ENCODE measurements at regions not wholly inside any gene's neighbourhood (a gene's known extent, or its start where the extent isn't known, plus 50 kb on each side); places are given as distances from the start of the nearest gene placed in this dataset.

- ChIA-PET CTCF (no interaction called here), POLR2A (no interaction called here)
- no peak overlapping the region for H3K4me3 ChIP-seq (ENCODE audit: low read depth, low read length)
- TF ChIP-seq, protein P1, sequence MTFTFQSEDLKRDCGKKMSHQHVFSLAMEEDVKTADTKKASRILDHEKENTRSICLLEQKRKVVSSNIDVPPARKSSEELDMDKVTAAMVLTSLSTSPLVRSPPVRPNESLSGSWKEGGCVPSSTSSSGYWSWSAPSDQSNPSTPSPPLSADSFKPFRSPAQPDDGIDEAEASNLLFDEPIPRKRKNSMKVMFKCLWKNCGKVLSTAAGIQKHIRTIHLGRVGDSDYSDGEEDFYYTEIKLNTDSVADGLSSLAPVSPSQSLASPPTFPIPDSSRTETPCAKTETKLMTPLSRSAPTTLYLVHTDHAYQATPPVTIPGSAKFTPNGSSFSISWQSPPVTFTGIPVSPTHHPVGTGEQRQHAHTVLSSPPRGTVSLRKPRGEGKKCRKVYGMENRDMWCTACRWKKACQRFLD (tag by site-specific recombination; IDR thresholded peaks at IDR 0.05) = no peak
- no peak for TF ChIP-seq ZNF2 (tag by site-specific recombination; IDR thresholded peaks at IDR 0.05)
- TF ChIP-seq ZNF670 (tag by site-specific recombination; IDR thresholded peaks at IDR 0.05; ENCODE audit: low read depth) = no peak
- TF ChIP-seq ZNF341 (tag by site-specific recombination; IDR thresholded peaks at IDR 0.05; ENCODE audit: low read depth) = no peak
- no peak for TF ChIP-seq ZNF24 (tag by site-specific recombination; IDR thresholded peaks at IDR 0.05)
- no peak for TF ChIP-seq ZNF426 (tag by site-specific recombination; IDR thresholded peaks at IDR 0.05)
- TF ChIP-seq IKZF3 (tag by site-specific recombination; IDR thresholded peaks at IDR 0.05) = no peak
- no peak for TF ChIP-seq ZNF48 (tag by site-specific recombination; IDR thresholded peaks at IDR 0.05)
- no peak for TF ChIP-seq ZNF132 (tag by site-specific recombination; IDR thresholded peaks at IDR 0.05; ENCODE audit: borderline replicate concordance)
- TF ChIP-seq, protein P2, sequence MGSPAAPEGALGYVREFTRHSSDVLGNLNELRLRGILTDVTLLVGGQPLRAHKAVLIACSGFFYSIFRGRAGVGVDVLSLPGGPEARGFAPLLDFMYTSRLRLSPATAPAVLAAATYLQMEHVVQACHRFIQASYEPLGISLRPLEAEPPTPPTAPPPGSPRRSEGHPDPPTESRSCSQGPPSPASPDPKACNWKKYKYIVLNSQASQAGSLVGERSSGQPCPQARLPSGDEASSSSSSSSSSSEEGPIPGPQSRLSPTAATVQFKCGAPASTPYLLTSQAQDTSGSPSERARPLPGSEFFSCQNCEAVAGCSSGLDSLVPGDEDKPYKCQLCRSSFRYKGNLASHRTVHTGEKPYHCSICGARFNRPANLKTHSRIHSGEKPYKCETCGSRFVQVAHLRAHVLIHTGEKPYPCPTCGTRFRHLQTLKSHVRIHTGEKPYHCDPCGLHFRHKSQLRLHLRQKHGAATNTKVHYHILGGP (tag by site-specific recombination; IDR thresholded peaks at IDR 0.05) = no peak
- TF ChIP-seq ZNF677 (tag by site-specific recombination; IDR thresholded peaks at IDR 0.05) = no peak
- TF ChIP-seq ZNF174 (tag by site-specific recombination; IDR thresholded peaks at IDR 0.05) = no peak
- TF ChIP-seq, protein P3, sequence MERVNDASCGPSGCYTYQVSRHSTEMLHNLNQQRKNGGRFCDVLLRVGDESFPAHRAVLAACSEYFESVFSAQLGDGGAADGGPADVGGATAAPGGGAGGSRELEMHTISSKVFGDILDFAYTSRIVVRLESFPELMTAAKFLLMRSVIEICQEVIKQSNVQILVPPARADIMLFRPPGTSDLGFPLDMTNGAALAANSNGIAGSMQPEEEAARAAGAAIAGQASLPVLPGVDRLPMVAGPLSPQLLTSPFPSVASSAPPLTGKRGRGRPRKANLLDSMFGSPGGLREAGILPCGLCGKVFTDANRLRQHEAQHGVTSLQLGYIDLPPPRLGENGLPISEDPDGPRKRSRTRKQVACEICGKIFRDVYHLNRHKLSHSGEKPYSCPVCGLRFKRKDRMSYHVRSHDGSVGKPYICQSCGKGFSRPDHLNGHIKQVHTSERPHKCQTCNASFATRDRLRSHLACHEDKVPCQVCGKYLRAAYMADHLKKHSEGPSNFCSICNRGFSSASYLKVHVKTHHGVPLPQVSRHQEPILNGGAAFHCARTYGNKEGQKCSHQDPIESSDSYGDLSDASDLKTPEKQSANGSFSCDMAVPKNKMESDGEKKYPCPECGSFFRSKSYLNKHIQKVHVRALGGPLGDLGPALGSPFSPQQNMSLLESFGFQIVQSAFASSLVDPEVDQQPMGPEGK (tag by site-specific recombination; IDR thresholded peaks at IDR 0.05) = no peak
- no peak for TF ChIP-seq ZNF37A (tag by site-specific recombination; IDR thresholded peaks at IDR 0.05)
- TF ChIP-seq OVOL3 (tag by site-specific recombination; IDR thresholded peaks at IDR 0.05) = no peak
- H3K9me3 ChIP-seq (ENCODE audit: control insufficient read depth, insufficient read depth, low read depth, low read length) = no peaks in the 10 kb centered on the region; the same call in 1 of the 2 replicates
- no peaks in the 10 kb centered on the region for H3K36me3 ChIP-seq (ENCODE audit: control insufficient read depth in 2 of 2, insufficient read depth in 1 of 2, low read length in 2 of 2)
- no peaks in the 10 kb centered on the region for H3K4me1 ChIP-seq (ENCODE audit: control insufficient read depth, insufficient read depth, low read length)
- H3K27ac ChIP-seq (ENCODE audit: extremely low read depth, low read depth, low read length) = no peak overlapping the region
These were observed 239.0 kb upstream of the APCDD1 start for GRCh38 chr18:10215446-10215845.

DNA sequence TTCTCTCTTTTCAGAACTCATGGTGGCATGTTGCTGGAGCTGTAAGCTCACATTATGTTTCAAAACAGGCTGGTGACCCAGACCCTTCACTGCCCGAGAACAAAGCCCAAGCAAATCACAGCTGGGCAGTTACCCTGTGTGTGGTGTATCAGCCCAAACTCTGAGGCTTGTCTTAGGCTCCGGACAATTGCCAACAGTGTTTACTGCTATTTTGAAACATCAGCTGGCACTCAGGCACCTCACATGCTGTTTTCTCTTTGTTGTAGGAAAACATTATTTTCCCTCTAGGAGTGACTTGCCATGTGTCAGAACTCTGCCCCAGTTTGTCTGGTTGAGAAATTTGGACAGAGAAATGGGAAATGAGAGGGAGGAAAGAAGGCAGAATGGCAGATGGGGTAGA is 237.6 kb upstream of the APCDD1 start:
- CTCF ChIA-PET = interaction anchor here (0.6 to 0.7 kb wide), 2 partner anchors 55 to 61 kb away, joined by 3 read pairs; no protein-coding TSS in a partner anchor
- Histone ChIP-seq H3K9me3 (ENCODE audit: control insufficient read depth, insufficient read depth, low read depth, low read length) (no peaks in the 10 kb centered on the region; the same call in 1 of the 2 replicates), H3K4me3 (ENCODE audit: low read depth, low read length) (no peak overlapping the region), H3K36me3 (ENCODE audit: control insufficient read depth in 2 of 2, insufficient read depth in 1 of 2, low read length in 2 of 2) (no peaks in the 10 kb centered on the region), H3K4me1 (ENCODE audit: control insufficient read depth, insufficient read depth, low read length) (no peaks in the 10 kb centered on the region), H3K27ac (ENCODE audit: extremely low read depth, low read depth, low read length) (no peak overlapping the region)
- POLR2A ChIA-PET = no interaction called here
- no peak for TF ChIP-seq ZNF112 (tag by site-specific recombination; IDR thresholded peaks at IDR 0.05)
- TF ChIP-seq ZNF366 (tag by site-specific recombination; conservative IDR thresholded peaks at IDR 0.05) = no peak
- no peak for TF ChIP-seq ZFP41 (tag by site-specific recombination; IDR thresholded peaks at IDR 0.05; ENCODE audit: borderline replicate concordance)
- TF ChIP-seq ZNF792 (tag by site-specific recombination; IDR thresholded peaks at IDR 0.05) = no peak
- no peak for TF ChIP-seq TRIM28 (IDR thresholded peaks at IDR 0.05; ENCODE audit: borderline replicate concordance, low read length)
- no peak for TF ChIP-seq ZNF664 (tag by site-specific recombination; IDR thresholded peaks at IDR 0.05)
- TF ChIP-seq RBAK (tag by site-specific recombination; IDR thresholded peaks at IDR 0.05) = no peak
- TF ChIP-seq ZNF19 (tag by site-specific recombination; IDR thresholded peaks at IDR 0.05; ENCODE audit: low read depth) = no peak
- TF ChIP-seq ZNF660 (tag by site-specific recombination; IDR thresholded peaks at IDR 0.05) = no peak
- TF ChIP-seq ZFP69B (tag by site-specific recombination; IDR thresholded peaks at IDR 0.05) = no peak
